SK-N-SH (cell line): ENCODE measurements at regions not wholly inside any gene's neighbourhood (a gene's known extent, or its start where the extent isn't known, plus 50 kb on each side); places are given as distances from the start of the nearest gene placed in this dataset.

Experiments used
- CTCF ChIA-PET: fragments of 300-600, 350-600 bp; formaldehyde crosslinking; extraction: SDS; loops from one replicate; lab custom pipeline; 2021; lab: Yijun Ruan, JAX
- POLR2A ChIA-PET: fragments of 350-600 bp; sonication (Branson Sonifier 250); formaldehyde crosslinking; extraction: SDS; loops from one replicate; lab custom pipeline; 2020; ENCODE audit warnings: antibody characterized with exemption, inconsistent platforms; lab: Yijun Ruan, JAX
- DNase-seq: peaks from one replicate; pipeline ENCODE4 v3.0.0; 2012
- H2AFZ ChIP-seq: fragments of 200-600 bp; sonication (generic); 2 replicates; pipeline ENCODE4 v1.8.1; 2016; ENCODE audit warnings: antibody characterized with exemption, mild to moderate bottlenecking, low read depth
- H3F3A ChIP-seq: fragments of 200-600 bp; sonication (generic); replicated peaks from 2 replicates; pipeline ENCODE3; 2016; ENCODE audit warnings: antibody characterized with exemption, mild to moderate bottlenecking; ENCODE audit not compliant: insufficient read depth
- H3K27ac ChIP-seq, 2 experiments: fragments of 200-500 bp in 1 of 2; fragments of 200-600 bp in 1 of 2; sonication (Bioruptor generic) in 1 of 2; sonication (generic), shearing (Covaris generic) in 1 of 2; 2 replicates each; pipeline versions ENCODE4 v1.5.1 to v1.6.1; 2014 to 2016; ENCODE audit warnings: low read depth in 2 of 2, inconsistent platforms in 1 of 2, low read length in 1 of 2, mild to moderate bottlenecking in 1 of 2, mixed read lengths in 1 of 2
- H3K27me3 ChIP-seq: fragments of 200-600 bp; sonication (generic), shearing (Covaris generic); 2 replicates; pipeline ENCODE4 v1.6.1; 2016; ENCODE audit warnings: mixed run types; ENCODE audit not compliant: insufficient read depth
- H3K36me3 ChIP-seq, 2 experiments: fragments of 200-500 bp in 1 of 2; fragments of 200-600 bp in 1 of 2; sonication (Bioruptor generic) in 1 of 2; sonication (generic) in 1 of 2; replicated peaks in 1 of 2; 2 replicates each; pipeline versions ENCODE3 to v1.5.1; 2014 to 2016; ENCODE audit warnings: low read length in 1 of 2, mild to moderate bottlenecking in 1 of 2; ENCODE audit not compliant: insufficient read depth in 2 of 2, control insufficient read depth in 1 of 2
- H3K4me1 ChIP-seq, 2 experiments: fragments of 200-500 bp in 1 of 2; fragments of 200-600 bp in 1 of 2; sonication (Bioruptor generic) in 1 of 2; sonication (generic), shearing (Covaris generic) in 1 of 2; 2 replicates each; pipeline versions ENCODE4 v1.5.1 to v1.6.1; 2014 to 2016; ENCODE audit warnings: low read depth in 1 of 2, low read length in 1 of 2, mixed run types in 1 of 2; ENCODE audit not compliant: insufficient read depth in 2 of 2, control insufficient read depth in 1 of 2
- H3K4me2 ChIP-seq: fragments of 200-600 bp; sonication (generic), shearing (Covaris generic); 2 replicates; pipeline ENCODE4 v1.6.1; 2017; ENCODE audit warnings: mixed run types
- H3K4me3 ChIP-seq, 2 experiments: fragments of 200-500 bp in 1 of 2; fragments of 200-600 bp in 1 of 2; sonication (Bioruptor generic) in 1 of 2; sonication (generic), shearing (Covaris generic) in 1 of 2; 2 replicates each; pipeline versions ENCODE4 v1.5.1 to v1.8.1; 2014 to 2016; ENCODE audit warnings: low read depth in 2 of 2, inconsistent platforms in 1 of 2, low read length in 1 of 2, mild to moderate bottlenecking in 1 of 2, mixed read lengths in 1 of 2, moderate library complexity in 1 of 2
- H3K79me2 ChIP-seq: fragments of 200-600 bp; sonication (generic); 2 replicates; pipeline ENCODE4 v1.8.1; 2017; ENCODE audit warnings: mild to moderate bottlenecking; ENCODE audit not compliant: insufficient read depth
- H3K9ac ChIP-seq: fragments of 200-600 bp; sonication (generic); 2 replicates; pipeline ENCODE4 v1.6.1; 2017; ENCODE audit warnings: mixed run types
- H3K9me2 ChIP-seq: fragments of 200-600 bp; sonication (generic); 2 replicates; pipeline ENCODE4 v1.6.1; 2017; ENCODE audit warnings: mixed run types
- H3K9me3 ChIP-seq: fragments of 200-600 bp; sonication (generic); 2 replicates; pipeline ENCODE4 v1.6.1; 2017; ENCODE audit warnings: mixed run types, mild to moderate bottlenecking, moderate library complexity
- H4K20me1 ChIP-seq: fragments of 200-600 bp; sonication (generic); 2 replicates; pipeline ENCODE4 v1.6.1; 2017; ENCODE audit warnings: mild to moderate bottlenecking, mixed run types; ENCODE audit not compliant: insufficient read depth
- CHD2 ChIP-seq: fragments of 150-350 bp; IDR thresholded peaks from 2 replicates; pipeline ENCODE4 v1.6.1; 2018; ENCODE audit warnings: low read length; ENCODE audit not compliant: partially characterized antibody
- ELF1 ChIP-seq: IDR thresholded peaks from 2 replicates; pipeline ENCODE4 v1.4.0; 2012
- EZH2phosphoT487 ChIP-seq: fragments of 200-600 bp; sonication (generic); IDR thresholded peaks from 2 replicates; pipeline ENCODE4 v1.6.1; 2017; ENCODE audit warnings: low read depth, mixed run types, mild to moderate bottlenecking, antibody characterized with exemption, moderate library complexity, borderline replicate concordance
- FOXJ3 ChIP-seq: sonication (generic); formaldehyde crosslinking; IDR thresholded peaks from 2 replicates; pipeline ENCODE4 v1.5.1; 2020; ENCODE audit warnings: mild to moderate bottlenecking, missing genetic modification reagents
- FOXM1 ChIP-seq: IDR thresholded peaks from 2 replicates; pipeline ENCODE4 v1.4.0; 2012; ENCODE audit warnings: low read depth, mild to moderate bottlenecking
- GABPA ChIP-seq: IDR thresholded peaks from 2 replicates; pipeline ENCODE4 v1.4.0; 2012; ENCODE audit warnings: low read depth, mild to moderate bottlenecking
- GATA2 ChIP-seq: sonication (generic); formaldehyde crosslinking; IDR thresholded peaks from 2 replicates; pipeline ENCODE4 v1.5.0; 2020; ENCODE audit warnings: mild to moderate bottlenecking, missing genetic modification reagents
- JUND ChIP-seq: IDR thresholded peaks from 2 replicates; pipeline ENCODE4 v1.4.0; 2012
- MXI1 ChIP-seq: IDR thresholded peaks from 2 replicates; pipeline ENCODE4 v1.6.1; 2012; ENCODE audit warnings: mild to moderate bottlenecking, low read depth, low read length, improper control_type of control experiment
- NRF1 ChIP-seq: IDR thresholded peaks from 2 replicates; pipeline ENCODE4 v1.6.1; 2012; ENCODE audit warnings: low read depth, mild to moderate bottlenecking, low read length
- RCOR1 ChIP-seq: fragments of 150-350 bp; IDR thresholded peaks from 2 replicates; pipeline ENCODE4 v1.6.1; 2017; ENCODE audit warnings: antibody characterized with exemption, low read length
- RFX5 ChIP-seq: IDR thresholded peaks from 2 replicates; pipeline ENCODE4 v1.6.1; 2012; ENCODE audit warnings: mild to moderate bottlenecking, improper control_type of control experiment, low read length
- RXRA ChIP-seq: IDR thresholded peaks from 2 replicates; pipeline ENCODE4 v1.4.0; 2012; ENCODE audit warnings: low read depth, mild to moderate bottlenecking, borderline replicate concordance
- SIN3A ChIP-seq: IDR thresholded peaks from 2 replicates; pipeline ENCODE4 v1.6.1; 2012; ENCODE audit warnings: low read depth, mild to moderate bottlenecking, low read length, moderate library complexity, borderline replicate concordance
- TAF1 ChIP-seq: IDR thresholded peaks from 2 replicates; pipeline ENCODE4 v1.6.1; 2012; ENCODE audit warnings: low read depth, mild to moderate bottlenecking, low read length, moderate library complexity, borderline replicate concordance
- TEAD4 ChIP-seq: IDR thresholded peaks from 2 replicates; pipeline ENCODE4 v1.4.0; 2012; ENCODE audit warnings: mild to moderate bottlenecking, borderline replicate concordance; ENCODE audit not compliant: insufficient read depth
- YY1 ChIP-seq: IDR thresholded peaks from 2 replicates; pipeline ENCODE4 v1.4.0; 2012; ENCODE audit warnings: low read depth, mild to moderate bottlenecking
- WGBS: methylation state at CpG from one replicate; pipeline ENCODE4 v1.1.6; 2017; ENCODE audit warnings: low lambda C conversion rate; 5-methylcytosine and 5-hydroxymethylcytosine counted together
- TF ChIP-seq, protein P1 (sequence below): fragments of 200-600 bp; sonication (generic); IDR thresholded peaks from 2 replicates; pipeline ENCODE4 v1.6.1; 2017; ENCODE audit warnings: antibody characterized with exemption, mild to moderate bottlenecking, moderate library complexity
- TF ChIP-seq, protein P2 (sequence below): IDR thresholded peaks from 2 replicates; pipeline ENCODE4 v1.4.0; 2012; ENCODE audit warnings: low read depth
- TF ChIP-seq, protein P3 (sequence below): IDR thresholded peaks from 2 replicates; pipeline ENCODE4 v1.4.0; 2012; ENCODE audit warnings: low read depth, borderline replicate concordance
- TF ChIP-seq, protein P4 (sequence below): IDR thresholded peaks from 2 replicates; pipeline ENCODE4; 2012

DNA sequence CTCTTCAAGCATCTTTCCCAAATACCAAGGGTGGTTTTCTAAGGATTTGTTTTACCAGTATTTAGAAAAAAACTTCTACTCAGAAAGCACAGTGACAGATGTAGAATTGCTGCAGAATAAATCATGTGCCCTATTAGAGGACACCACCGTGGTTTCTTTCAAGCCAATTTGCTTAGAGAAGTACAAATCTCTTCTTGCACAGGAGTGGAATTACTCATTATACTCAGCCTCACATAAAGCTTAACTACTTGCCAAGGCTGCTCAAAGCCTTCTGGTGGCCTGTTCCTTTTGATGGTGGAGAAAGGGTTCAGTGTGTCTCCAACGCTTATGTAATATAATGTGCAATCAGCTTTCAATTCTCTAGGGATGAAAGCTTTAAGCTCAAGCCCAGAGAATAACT is 66.5 kb upstream of the CTNNA2 start:
- DNase-seq: no peak
- Histone ChIP-seq H3F3A (no peaks in the 10 kb centered on the region), H3K79me2 (no peaks in the 10 kb centered on the region), H3K4me3 (no peak overlapping the region), H3K27ac (no peak overlapping the region; a peak in 1 of 4 replicates), H2AFZ (no peak overlapping the region), H3K4me1 (no peaks in the 10 kb centered on the region; a peak in 1 of 4 replicates), H4K20me1 (no peaks in the 10 kb centered on the region), H3K27me3 (no peaks in the 10 kb centered on the region), H3K9me2 (no peaks in the 10 kb centered on the region), H3K36me3 (no peaks in the 10 kb centered on the region), H3K9me3 (no peaks in the 10 kb centered on the region; the same call in 1 of the 2 replicates), H3K4me2 (no peak overlapping the region), H3K9ac (no peak overlapping the region)
- POLR2A ChIA-PET: no interaction called here
- TF ChIP-seq ELF1 (no peak), NRF1 (no peak), GABPA (no peak), YY1 (no peak), RXRA (no peak), SIN3A (no peak)
- TF ChIP-seq, protein P1, sequence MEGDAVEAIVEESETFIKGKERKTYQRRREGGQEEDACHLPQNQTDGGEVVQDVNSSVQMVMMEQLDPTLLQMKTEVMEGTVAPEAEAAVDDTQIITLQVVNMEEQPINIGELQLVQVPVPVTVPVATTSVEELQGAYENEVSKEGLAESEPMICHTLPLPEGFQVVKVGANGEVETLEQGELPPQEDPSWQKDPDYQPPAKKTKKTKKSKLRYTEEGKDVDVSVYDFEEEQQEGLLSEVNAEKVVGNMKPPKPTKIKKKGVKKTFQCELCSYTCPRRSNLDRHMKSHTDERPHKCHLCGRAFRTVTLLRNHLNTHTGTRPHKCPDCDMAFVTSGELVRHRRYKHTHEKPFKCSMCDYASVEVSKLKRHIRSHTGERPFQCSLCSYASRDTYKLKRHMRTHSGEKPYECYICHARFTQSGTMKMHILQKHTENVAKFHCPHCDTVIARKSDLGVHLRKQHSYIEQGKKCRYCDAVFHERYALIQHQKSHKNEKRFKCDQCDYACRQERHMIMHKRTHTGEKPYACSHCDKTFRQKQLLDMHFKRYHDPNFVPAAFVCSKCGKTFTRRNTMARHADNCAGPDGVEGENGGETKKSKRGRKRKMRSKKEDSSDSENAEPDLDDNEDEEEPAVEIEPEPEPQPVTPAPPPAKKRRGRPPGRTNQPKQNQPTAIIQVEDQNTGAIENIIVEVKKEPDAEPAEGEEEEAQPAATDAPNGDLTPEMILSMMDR: no peak
- 15% methylated on average over 2 of the region's 2 CpGs for WGBS
- CTCF ChIA-PET: interaction anchor here (0.8 to 1.0 kb wide), 2 partner anchors 12 to 26 kb away, joined by 3 read pairs; no protein-coding TSS in a partner anchor

DNA sequence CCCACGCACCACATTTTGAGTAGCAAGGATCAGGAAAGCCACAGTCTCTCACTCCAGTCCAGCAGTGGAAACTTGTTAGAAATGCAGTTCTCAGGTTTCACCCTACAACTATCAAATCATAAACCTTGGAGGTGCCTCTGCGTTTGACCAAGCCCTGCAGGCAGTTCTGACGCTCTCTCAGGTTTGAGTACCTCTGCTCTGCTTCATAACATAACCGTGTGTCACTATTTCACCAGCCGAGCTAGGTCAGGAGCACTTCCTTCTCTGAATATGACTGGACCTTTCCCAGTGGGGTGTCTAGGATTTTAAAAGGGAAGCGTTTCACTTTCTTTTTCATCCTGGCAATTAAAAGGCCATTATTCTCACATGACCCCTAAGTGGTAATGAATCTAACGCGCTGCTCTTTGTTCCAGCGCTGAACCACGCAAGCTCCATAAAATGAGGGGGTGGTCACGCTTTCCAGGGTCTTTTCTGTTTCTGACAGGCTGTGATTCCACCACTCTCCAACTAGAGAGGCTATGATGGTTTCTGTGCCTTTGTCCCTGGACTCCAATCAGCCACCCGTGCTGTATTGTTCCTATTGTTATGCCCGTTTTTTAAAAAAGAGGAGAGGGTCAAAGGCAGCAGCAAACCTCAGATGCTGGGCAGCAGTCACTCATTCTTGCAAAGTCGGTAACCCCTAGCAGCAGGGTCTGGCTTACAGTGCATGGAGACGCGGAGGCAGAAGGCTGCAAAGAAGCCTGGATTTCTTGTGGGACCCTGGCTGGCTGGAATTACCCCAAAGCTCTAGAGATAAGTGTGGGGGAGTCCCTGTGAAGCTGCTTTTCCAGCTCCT is 75.2 kb upstream of the CTNNA2 start:
- no peak overlapping the region for H3K9ac ChIP-seq
- CTCF ChIA-PET: no interaction called here
- no peak overlapping the region for H3K27ac ChIP-seq
- POLR2A ChIA-PET: no interaction called here
- 47% methylated on average over 16 of the region's 16 CpGs for WGBS
- H3K79me2 ChIP-seq: no peaks in the 10 kb centered on the region
- no peak overlapping the region for H2AFZ ChIP-seq
- no peak overlapping the region for H3K4me3 ChIP-seq
- no peaks in the 10 kb centered on the region for H3K4me1 ChIP-seq
- H3K9me2 ChIP-seq: no peaks in the 10 kb centered on the region
- H3K27me3 ChIP-seq: no peaks in the 10 kb centered on the region
- no peak for DNase-seq
- TF ChIP-seq RCOR1 (no peak), EZH2phosphoT487 (no peak), TAF1 (no peak), FOXM1 (no peak), JUND (no peak), GATA2 (no peak), FOXJ3 (CRISPR knock-in tag) (no peak), TEAD4 (no peak), RFX5 (no peak), GABPA (no peak), MXI1 (no peak), RXRA (no peak), CHD2 (no peak), YY1 (no peak)
- TF ChIP-seq, protein P1: no peak
- TF ChIP-seq, protein P2, sequence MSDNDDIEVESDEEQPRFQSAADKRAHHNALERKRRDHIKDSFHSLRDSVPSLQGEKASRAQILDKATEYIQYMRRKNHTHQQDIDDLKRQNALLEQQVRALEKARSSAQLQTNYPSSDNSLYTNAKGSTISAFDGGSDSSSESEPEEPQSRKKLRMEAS: no peak
- TF ChIP-seq, protein P3, sequence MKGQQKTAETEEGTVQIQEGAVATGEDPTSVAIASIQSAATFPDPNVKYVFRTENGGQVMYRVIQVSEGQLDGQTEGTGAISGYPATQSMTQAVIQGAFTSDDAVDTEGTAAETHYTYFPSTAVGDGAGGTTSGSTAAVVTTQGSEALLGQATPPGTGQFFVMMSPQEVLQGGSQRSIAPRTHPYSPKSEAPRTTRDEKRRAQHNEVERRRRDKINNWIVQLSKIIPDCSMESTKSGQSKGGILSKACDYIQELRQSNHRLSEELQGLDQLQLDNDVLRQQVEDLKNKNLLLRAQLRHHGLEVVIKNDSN: no peak
- TF ChIP-seq, protein P4, sequence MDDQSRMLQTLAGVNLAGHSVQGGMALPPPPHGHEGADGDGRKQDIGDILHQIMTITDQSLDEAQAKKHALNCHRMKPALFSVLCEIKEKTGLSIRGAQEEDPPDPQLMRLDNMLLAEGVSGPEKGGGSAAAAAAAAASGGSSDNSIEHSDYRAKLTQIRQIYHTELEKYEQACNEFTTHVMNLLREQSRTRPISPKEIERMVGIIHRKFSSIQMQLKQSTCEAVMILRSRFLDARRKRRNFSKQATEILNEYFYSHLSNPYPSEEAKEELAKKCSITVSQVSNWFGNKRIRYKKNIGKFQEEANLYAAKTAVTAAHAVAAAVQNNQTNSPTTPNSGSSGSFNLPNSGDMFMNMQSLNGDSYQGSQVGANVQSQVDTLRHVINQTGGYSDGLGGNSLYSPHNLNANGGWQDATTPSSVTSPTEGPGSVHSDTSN: no peak
- H4K20me1 ChIP-seq: no peaks in the 10 kb centered on the region
- H3K36me3 ChIP-seq: no peaks in the 10 kb centered on the region
- no peaks in the 10 kb centered on the region for H3F3A ChIP-seq
- no peaks in the 10 kb centered on the region for H3K9me3 ChIP-seq
- no peak overlapping the region for H3K4me2 ChIP-seq
